H9 (cell line): ENCODE measurements at regions not wholly inside any gene's neighbourhood (a gene's known extent, or its start where the extent isn't known, plus 50 kb on each side); places are given as distances from the start of the nearest gene placed in this dataset.

ENCODE experiments used
- DNase-seq: peaks from one replicate; pipeline ENCODE4 v3.0.0-alpha.2; 2017
- H2AFZ ChIP-seq: one replicate; pipeline ENCODE4 v1.6.1; 2013; ENCODE audit warnings: mild to moderate bottlenecking, low read length, control low read depth, moderate library complexity
- H2AK5ac ChIP-seq: 2 replicates; pipeline ENCODE4 v1.6.1; 2013; ENCODE audit warnings: low read length, control low read depth, mixed read lengths; ENCODE audit not compliant: insufficient read length
- H2BK120ac ChIP-seq: one replicate; pipeline ENCODE4 v1.6.1; 2013; ENCODE audit warnings: low read depth, mild to moderate bottlenecking, low read length, control low read depth, inconsistent platforms; ENCODE audit not compliant: poor library complexity, severe bottlenecking
- H2BK12ac ChIP-seq: 2 replicates; pipeline ENCODE4 v1.6.1; 2013; ENCODE audit warnings: low read length, control low read depth, mixed read lengths, low read depth; ENCODE audit not compliant: insufficient read length
- H2BK15ac ChIP-seq: 2 replicates; pipeline ENCODE4 v1.6.1; 2013; ENCODE audit warnings: low read depth, low read length, control low read depth
- H2BK20ac ChIP-seq: one replicate; pipeline ENCODE4 v1.6.1; 2013; ENCODE audit warnings: low read depth, mild to moderate bottlenecking, low read length, control low read depth, inconsistent platforms; ENCODE audit not compliant: poor library complexity, severe bottlenecking
- H2BK5ac ChIP-seq: 2 replicates; pipeline ENCODE4 v1.6.1; 2013; ENCODE audit warnings: low read length, control low read depth, mixed read lengths; ENCODE audit not compliant: insufficient read length
- H3K14ac ChIP-seq: 2 replicates; pipeline ENCODE4 v1.6.1; 2013; ENCODE audit warnings: low read length, control low read depth; ENCODE audit not compliant: insufficient read depth
- H3K18ac ChIP-seq: 2 replicates; pipeline ENCODE4 v1.6.1; 2013; ENCODE audit warnings: low read depth, mild to moderate bottlenecking, mixed read lengths, low read length, control low read depth; ENCODE audit not compliant: insufficient read length
- H3K23ac ChIP-seq: 2 replicates; pipeline ENCODE4 v1.6.1; 2013; ENCODE audit warnings: low read length, control low read depth, mixed read lengths, low read depth; ENCODE audit not compliant: insufficient read length
- H3K23me2 ChIP-seq: 2 replicates; pipeline ENCODE4 v1.6.1; 2013; ENCODE audit warnings: low read depth, mild to moderate bottlenecking, mixed read lengths, low read length, control low read depth; ENCODE audit not compliant: insufficient read length, poor library complexity, severe bottlenecking
- H3K27ac ChIP-seq: 2 replicates; pipeline ENCODE4 v1.5.1; 2013; ENCODE audit warnings: low read length, control low read depth, mixed read lengths, low read depth; ENCODE audit not compliant: insufficient read length
- H3K27me3 ChIP-seq: 2 replicates; pipeline ENCODE4 v1.6.1; 2013; ENCODE audit warnings: low read length, control low read depth, inconsistent platforms; ENCODE audit not compliant: insufficient read depth
- H3K4ac ChIP-seq: 2 replicates; pipeline ENCODE4 v1.6.1; 2013; ENCODE audit warnings: low read depth, mild to moderate bottlenecking, control low read depth, inconsistent platforms, low read length, moderate library complexity
- H3K4me1 ChIP-seq: 2 replicates; pipeline ENCODE4 v1.6.1; 2013; ENCODE audit warnings: low read length, control low read depth, inconsistent platforms; ENCODE audit not compliant: insufficient read depth
- H3K4me2 ChIP-seq: 2 replicates; pipeline ENCODE4 v1.6.1; 2013; ENCODE audit warnings: low read length, control low read depth, mixed read lengths; ENCODE audit not compliant: insufficient read length, insufficient read depth
- H3K56ac ChIP-seq: 2 replicates; pipeline ENCODE4 v1.6.1; 2013; ENCODE audit warnings: low read depth, mild to moderate bottlenecking, mixed read lengths, low read length, control low read depth; ENCODE audit not compliant: insufficient read length
- H3K79me1 ChIP-seq: 2 replicates; pipeline ENCODE4 v1.6.1; 2013; ENCODE audit warnings: low read depth, mild to moderate bottlenecking, moderate library complexity, low read length, control low read depth, inconsistent platforms; ENCODE audit not compliant: insufficient read depth, poor library complexity, severe bottlenecking
- H3K79me2 ChIP-seq: 2 replicates; pipeline ENCODE4 v1.6.1; 2013; ENCODE audit warnings: low read length, control low read depth, inconsistent platforms; ENCODE audit not compliant: insufficient read depth
- H3K9ac ChIP-seq: 2 replicates; pipeline ENCODE4 v1.6.1; 2013; ENCODE audit warnings: low read length, control low read depth, mixed read lengths; ENCODE audit not compliant: insufficient read length; ENCODE audit errors: extremely low read depth
- H3K9me3 ChIP-seq: one replicate; pipeline ENCODE4 v1.6.1; 2013; ENCODE audit warnings: low read depth, low read length, inconsistent platforms; ENCODE audit not compliant: control insufficient read depth
- H3T11ph ChIP-seq: one replicate; pipeline ENCODE4 v1.6.1; 2013; ENCODE audit warnings: mild to moderate bottlenecking, low read length, control low read depth, inconsistent platforms
- H4K20me1 ChIP-seq: one replicate; pipeline ENCODE4 v1.6.1; 2013; ENCODE audit not compliant: control insufficient read depth, insufficient read length, insufficient read depth
- H4K5ac ChIP-seq: 2 replicates; pipeline ENCODE4 v1.6.1; 2013; ENCODE audit warnings: low read depth, mild to moderate bottlenecking, mixed read lengths, low read length, control low read depth; ENCODE audit not compliant: insufficient read length
- H4K8ac ChIP-seq: replicated peaks from 2 replicates; pipeline ENCODE4 v1.6.1; 2013; ENCODE audit warnings: low read length, control low read depth, mixed read lengths, low read depth; ENCODE audit not compliant: insufficient read length
- H4K91ac ChIP-seq: 2 replicates; pipeline ENCODE4 v1.6.1; 2013; ENCODE audit warnings: low read depth, mild to moderate bottlenecking, moderate library complexity, mixed read lengths, low read length, control low read depth; ENCODE audit not compliant: insufficient read length
- H3K27ac Mint-ChIP-seq, 3 experiments: 2 replicates in 2 of 3; 3 replicates in 1 of 3; pipeline ENCODE4 v1.8.0; 2020 to 2021; ENCODE audit warnings: mixed read lengths in 3 of 3, mild to moderate bottlenecking in 1 of 3, moderate library complexity in 1 of 3
- H3K27me3 Mint-ChIP-seq: 2 replicates; pipeline ENCODE4 v1.8.0; 2021; ENCODE audit warnings: low read depth, mild to moderate bottlenecking, moderate library complexity, mixed read lengths
- H3K36me3 Mint-ChIP-seq, 3 experiments: 2 replicates in 2 of 3; 3 replicates in 1 of 3; pipeline ENCODE4 v1.8.0; 2020 to 2021; ENCODE audit warnings: low read depth in 3 of 3, mixed read lengths in 3 of 3; ENCODE audit not compliant: insufficient read depth in 1 of 3
- H3K4me1 Mint-ChIP-seq, 2 experiments: 2 replicates each; pipeline ENCODE4 v1.8.0; 2020; ENCODE audit warnings: mixed read lengths in 2 of 2
- H3K4me3 Mint-ChIP-seq, 2 experiments: 2 replicates in 1 of 2; 3 replicates in 1 of 2; pipeline ENCODE4 v1.8.0; 2020 to 2021; ENCODE audit warnings: mild to moderate bottlenecking in 2 of 2, mixed read lengths in 2 of 2, moderate library complexity in 1 of 2
- H3K9me3 Mint-ChIP-seq, 2 experiments: 2 replicates in 1 of 2; 3 replicates in 1 of 2; pipeline ENCODE4 v1.8.0; 2020; ENCODE audit warnings: mild to moderate bottlenecking in 2 of 2, mixed read lengths in 2 of 2, moderate library complexity in 1 of 2
- CTCF ChIP-seq: fragments of 200-600 bp; sonication (generic); conservative IDR thresholded peaks from 3 replicates; pipeline ENCODE4 v1.8.0; 2021; ENCODE audit warnings: antibody characterized with exemption, mild to moderate bottlenecking
- WGBS: extraction: QIAGEN DNeasy Blood & Tissue Kit; methylation state at CpG from one replicate; pipeline ENCODE4 v1.1.7; 2013; ENCODE audit warnings: missing lambda C conversion rate, low lambda C conversion rate, mixed read lengths; ENCODE audit not compliant: insufficient read length; ENCODE audit errors: extremely low coverage; 5-methylcytosine and 5-hydroxymethylcytosine counted together

- Histone ChIP-seq H3K27ac (no peak overlapping the region), H3K23ac (no peak overlapping the region), H2BK20ac (no peak overlapping the region), H3K79me1 (no peaks in the 10 kb centered on the region), H2BK120ac (no peak overlapping the region), H3K4me1 (no peaks in the 10 kb centered on the region; the same call in 1 of the 2 replicates), H3K79me2 (no peaks in the 10 kb centered on the region), H4K91ac (no peak overlapping the region), H2AFZ (no peak overlapping the region), H3K18ac (no peak overlapping the region), H2AK5ac (no peak overlapping the region), H3K14ac (no peak overlapping the region), H3K27me3 (no peaks in the 10 kb centered on the region), H4K5ac (no peak overlapping the region), H2BK5ac (no peak overlapping the region), H3T11ph (no peak overlapping the region), H3K9me3 (no peaks in the 10 kb centered on the region), H3K4me2 (no peak overlapping the region), H3K56ac (no peak overlapping the region), H2BK15ac (no peak overlapping the region), H3K9ac (no peak overlapping the region), H4K8ac (no peak overlapping the region), H2BK12ac (no peak overlapping the region), H3K23me2 (no peaks in the 10 kb centered on the region), H3K4ac (no peak overlapping the region), H4K20me1 (no peaks in the 10 kb centered on the region)
- TF ChIP-seq CTCF = no peak
- Mint-ChIP-seq H3K36me3 (no peaks in the 10 kb centered on the region), H3K27ac (no peak overlapping the region), H3K4me3 (no peak overlapping the region), H3K27me3 (no peaks in the 10 kb centered on the region), H3K9me3 (no peaks in the 10 kb centered on the region), H3K4me1 (peaks cover 13 to 17% of the 10 kb centered on the region in 2 experiments)
- DNase-seq = no peak
- WGBS = no CpG with 5 or more reads among the region's 4 CpGs
Observed at GRCh38 chr5:159417170-159417569, 86.9 kb upstream of the IL12B start.
